ENCODE measurements at regions not wholly inside any gene's neighbourhood (a gene's known extent, or its start where the extent isn't known, plus 50 kb on each side); places are given as distances from the start of the nearest gene placed in this dataset.

- Histone ChIP-seq H3K79me2 (ENCODE audit: insufficient read depth, low read length) (no peaks in the 10 kb centered on the region), H3K27ac (ENCODE audit: low read depth in 1 of 2, low read length in 2 of 2) (no peak overlapping the region), H3K9ac (ENCODE audit: insufficient read depth, low read length, poor library complexity, severe bottlenecking) (no peak overlapping the region), H3K4me2 (replicated peaks; ENCODE audit: extremely low read depth, low read length, poor library complexity, severe bottlenecking) (no peak overlapping the region), H3K9me3 (replicated peaks in 1 of 2; ENCODE audit: control insufficient read depth in 1 of 2, insufficient read depth in 1 of 2, low read length in 2 of 2) (no peaks in the 10 kb centered on the region), H2AFZ (ENCODE audit: insufficient read depth, low read depth, low read length, poor library complexity, severe bottlenecking) (no peak overlapping the region), H3K27me3 (ENCODE audit: control insufficient read depth in 2 of 2, insufficient read depth in 2 of 2, low read length in 2 of 2) (no peaks in the 10 kb centered on the region), H3K36me3 (replicated peaks in 1 of 2; ENCODE audit: control insufficient read depth in 1 of 2, insufficient read depth in 2 of 2, low read length in 2 of 2) (no peaks in the 10 kb centered on the region), H3K4me3 (replicated peaks in 1 of 3; ENCODE audit: low read depth in 2 of 3, low read length in 3 of 3) (no peak overlapping the region), H3K4me1 (ENCODE audit: control insufficient read depth in 1 of 2, insufficient read depth in 2 of 2, low read length in 2 of 2) (no peaks in the 10 kb centered on the region), H4K20me1 (ENCODE audit: insufficient read depth, low read length) (no peaks in the 10 kb centered on the region)
- H3K9me3 Mint-ChIP-seq, result peaks cover 0 to 5% (median 0%) of the 10 kb centered on the region in 7 donors
- H3K4me1 Mint-ChIP-seq, result no peaks in the 10 kb centered on the region
- no peak overlapping the region for H3K4me3 Mint-ChIP-seq
- intact Hi-C loops (cut with micrococcal nuclease), result no loop called here
- H3K27me3 Mint-ChIP-seq (ENCODE audit: low read depth in 3 of 3), result peaks cover 0 to under 1% (median 0%) of the 10 kb centered on the region in 3 donors
- WGBS (ENCODE audit: insufficient coverage), result 100% methylated on average over 1 of the region's 1 CpG
- no peak overlapping the region for H3K27ac Mint-ChIP-seq
- no peaks in the 10 kb centered on the region for H3K36me3 Mint-ChIP-seq
- DNase-seq, result no peak
- no peak for TF ChIP-seq CTCF (IDR thresholded peaks at IDR 0.05)
Measured at GRCh38 chr1:221316491-221317056, 425.3 kb downstream of the DUSP10 start.

DNA sequence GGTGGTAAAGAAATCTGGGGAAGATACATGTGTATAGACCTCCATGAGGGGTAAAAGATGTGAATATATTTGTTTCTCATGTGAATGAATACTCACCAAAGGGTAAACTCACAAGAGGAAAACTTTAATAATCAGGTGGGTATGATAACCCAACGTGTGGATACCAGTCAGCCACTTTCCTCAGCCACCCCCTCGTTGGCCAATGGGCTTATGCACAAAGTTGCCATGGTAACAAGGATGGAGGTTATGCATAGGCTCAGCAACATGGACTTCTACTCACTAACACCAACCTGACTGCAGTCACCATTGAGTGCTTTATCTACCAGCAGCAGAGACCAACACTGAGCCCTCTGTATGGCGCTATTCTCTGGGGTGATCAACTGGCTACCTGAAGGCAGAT is 424.4 kb downstream of the DUSP10 start:
- H3K27ac Mint-ChIP-seq, result no peak overlapping the region

More for the DNA sequence above, 424.4 kb downstream of the DUSP10 start:
- Mint-ChIP-seq H3K4me3 (no peak overlapping the region), H3K36me3 (no peaks in the 10 kb centered on the region), H3K27me3 (ENCODE audit: low read depth in 3 of 3) (no peaks in the 10 kb centered on the region), H3K9me3 (peaks cover 0 to 6% (median 0%) of the 10 kb centered on the region in 7 donors), H3K4me1 (no peaks in the 10 kb centered on the region)
- Histone ChIP-seq H3K27ac (ENCODE audit: low read depth in 1 of 2, low read length in 2 of 2) (no peak overlapping the region), H2AFZ (ENCODE audit: insufficient read depth, low read depth, low read length, poor library complexity, severe bottlenecking) (no peak overlapping the region), H3K4me2 (replicated peaks; ENCODE audit: extremely low read depth, low read length, poor library complexity, severe bottlenecking) (no peak overlapping the region), H4K20me1 (ENCODE audit: insufficient read depth, low read length) (no peaks in the 10 kb centered on the region), H3K27me3 (ENCODE audit: control insufficient read depth in 2 of 2, insufficient read depth in 2 of 2, low read length in 2 of 2) (no peaks in the 10 kb centered on the region), H3K79me2 (ENCODE audit: insufficient read depth, low read length) (no peaks in the 10 kb centered on the region), H3K9me3 (replicated peaks in 1 of 2; ENCODE audit: control insufficient read depth in 1 of 2, insufficient read depth in 1 of 2, low read length in 2 of 2) (no peaks in the 10 kb centered on the region), H3K36me3 (replicated peaks in 1 of 2; ENCODE audit: control insufficient read depth in 1 of 2, insufficient read depth in 2 of 2, low read length in 2 of 2) (no peaks in the 10 kb centered on the region), H3K4me3 (replicated peaks in 1 of 3; ENCODE audit: low read depth in 2 of 3, low read length in 3 of 3) (no peak overlapping the region), H3K9ac (ENCODE audit: insufficient read depth, low read length, poor library complexity, severe bottlenecking) (no peak overlapping the region), H3K4me1 (ENCODE audit: control insufficient read depth in 1 of 2, insufficient read depth in 2 of 2, low read length in 2 of 2) (no peaks in the 10 kb centered on the region)
- WGBS (ENCODE audit: insufficient coverage), result 100% methylated on average over 1 of the region's 3 CpGs
- DNase-seq, result no peak
- intact Hi-C loops (cut with micrococcal nuclease), result no loop called here
- TF ChIP-seq CTCF (IDR thresholded peaks at IDR 0.05), result no peak

All from CD14-positive monocyte (primary cell).